HCT116 (cell line): ENCODE measurements at regions not wholly inside any gene's neighbourhood (a gene's known extent, or its start where the extent isn't known, plus 50 kb on each side); places are given as distances from the start of the nearest gene placed in this dataset.

Experiments used
- ATF3 ChIP-seq: IDR thresholded peaks from 2 replicates; pipeline ENCODE4 v1.6.1; 2012
- CTCF ChIP-seq, 3 experiments: fragments of 200-600 bp in 1 of 3; sonication (generic) in 1 of 3; IDR thresholded peaks in 2 of 3; conservative IDR thresholded peaks in 1 of 3; 2 replicates each; pipeline ENCODE4 v1.5.1; 2012 to 2017; ENCODE audit warnings: low read depth in 2 of 3, low read length in 2 of 3, antibody characterized with exemption in 1 of 3, borderline replicate concordance in 1 of 3, control low read depth in 1 of 3, mild to moderate bottlenecking in 1 of 3, mixed read lengths in 1 of 3, mixed run types in 1 of 3, moderate library complexity in 1 of 3; ENCODE audit not compliant: insufficient read depth in 1 of 3
- MAX ChIP-seq: IDR thresholded peaks from 2 replicates; pipeline ENCODE4 v1.6.1; 2012
- POLR2A ChIP-seq: IDR thresholded peaks from 2 replicates; pipeline ENCODE4 v1.7.0; 2011; ENCODE audit warnings: borderline replicate concordance; ENCODE audit not compliant: insufficient read depth, insufficient read length; ENCODE audit errors: extremely low read depth
- RAD21 ChIP-seq: IDR thresholded peaks from 2 replicates; pipeline ENCODE4 v1.6.1; 2012; ENCODE audit warnings: low read depth, mild to moderate bottlenecking
- SIN3A ChIP-seq: IDR thresholded peaks from 2 replicates; pipeline ENCODE4 v1.6.1; 2012; ENCODE audit warnings: low read depth
- ZNF274 ChIP-seq: fragments of 200-500 bp; sonication (Bioruptor generic); IDR thresholded peaks from 2 replicates; pipeline ENCODE4 v1.6.1; 2014; ENCODE audit warnings: mild to moderate bottlenecking, low read depth, low read length, inconsistent platforms

- TF ChIP-seq ZNF274 = no peak
- TF ChIP-seq SIN3A = no peak
- TF ChIP-seq MAX = no peak
- TF ChIP-seq CTCF (IDR thresholded peaks at IDR 0.05 in 2 of 3, conservative IDR thresholded peaks at IDR 0.05 in 1 of 3; ENCODE audit: borderline replicate concordance in 1 of 3, insufficient read depth in 1 of 3, low read depth in 2 of 3, low read length in 2 of 3) = no peak
- no peak for TF ChIP-seq ATF3
- TF ChIP-seq POLR2A = no peak
- TF ChIP-seq RAD21 = no peak
Observed at GRCh38 chr6:85892346-85892745, 249.7 kb upstream of the SYNCRIP start.
